ENCODE measurements at regions not wholly inside any gene's neighbourhood (a gene's known extent, or its start where the extent isn't known, plus 50 kb on each side); places are given as distances from the start of the nearest gene placed in this dataset.

DNA sequence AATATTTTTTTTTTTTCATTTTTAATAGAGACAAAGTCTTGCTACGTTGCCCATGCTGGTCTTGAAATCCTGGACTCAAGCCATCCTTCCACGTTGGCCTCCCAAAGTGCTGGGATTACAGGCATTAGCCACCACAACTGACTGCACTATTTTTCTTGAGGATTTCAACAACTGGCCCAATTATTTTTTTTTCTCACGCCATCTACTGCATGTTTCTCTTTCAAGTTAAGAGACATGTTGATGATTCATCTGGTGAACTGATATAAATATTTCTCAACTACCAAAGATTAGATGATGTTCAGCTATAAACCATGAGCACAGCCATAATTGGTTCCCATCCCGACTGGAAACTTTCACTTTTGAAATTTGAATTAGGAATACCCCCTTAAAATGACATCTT is 688.4 kb upstream of the SYT4 start:
- no peaks in the 10 kb centered on the region for H3K9me3 ChIP-seq (ENCODE audit: control insufficient read depth, low read depth, low read length)
- no peak overlapping the region for H3K27ac ChIP-seq (ENCODE audit: control insufficient read depth, insufficient read depth, low read length)
- no peaks in the 10 kb centered on the region for H3K9me1 ChIP-seq (ENCODE audit: control insufficient read depth, extremely low read depth, insufficient read depth, low read length)
- no peaks in the 10 kb centered on the region for H3K36me3 ChIP-seq (ENCODE audit: control insufficient read depth in 2 of 2, extremely low read depth in 1 of 2, insufficient read depth in 2 of 2, low read length in 2 of 2)
- H3K9ac ChIP-seq (ENCODE audit: control insufficient read depth, extremely low read depth, insufficient read depth, low read length), result no peak overlapping the region
- dilution Hi-C loops (cut with MboI; ENCODE audit: extremely low pct_ligation_motif_present, low sequenced_read_pairs), result no loop called here
- no peak overlapping the region for H3K4me2 ChIP-seq (ENCODE audit: control insufficient read depth, extremely low read depth, insufficient read depth, low read depth, low read length)
- H3K27me3 ChIP-seq (ENCODE audit: control insufficient read depth, extremely low read depth, insufficient read depth, low read length), result no peaks in the 10 kb centered on the region
- FAIRE-seq, result no peak
- DNase-seq (ENCODE audit: low read depth, low spot score), result no peak
- no peak overlapping the region for H2AFZ ChIP-seq (ENCODE audit: control insufficient read depth, low read length)
- H4K20me1 ChIP-seq (ENCODE audit: control insufficient read depth, extremely low read depth, insufficient read depth, low read length), result no peaks in the 10 kb centered on the region
- no peaks in the 10 kb centered on the region for H3K4me1 ChIP-seq (ENCODE audit: control insufficient read depth, extremely low read depth, insufficient read depth, low read length)
- no peak overlapping the region for H3K4me3 ChIP-seq (ENCODE audit: control insufficient read depth in 2 of 3, extremely low read depth in 1 of 3, insufficient read depth in 2 of 3, low read depth in 1 of 3, low read length in 3 of 3)
- H3K79me2 ChIP-seq (ENCODE audit: control insufficient read depth, insufficient read depth, low read length), result no peaks in the 10 kb centered on the region
- TF ChIP-seq, protein P1, sequence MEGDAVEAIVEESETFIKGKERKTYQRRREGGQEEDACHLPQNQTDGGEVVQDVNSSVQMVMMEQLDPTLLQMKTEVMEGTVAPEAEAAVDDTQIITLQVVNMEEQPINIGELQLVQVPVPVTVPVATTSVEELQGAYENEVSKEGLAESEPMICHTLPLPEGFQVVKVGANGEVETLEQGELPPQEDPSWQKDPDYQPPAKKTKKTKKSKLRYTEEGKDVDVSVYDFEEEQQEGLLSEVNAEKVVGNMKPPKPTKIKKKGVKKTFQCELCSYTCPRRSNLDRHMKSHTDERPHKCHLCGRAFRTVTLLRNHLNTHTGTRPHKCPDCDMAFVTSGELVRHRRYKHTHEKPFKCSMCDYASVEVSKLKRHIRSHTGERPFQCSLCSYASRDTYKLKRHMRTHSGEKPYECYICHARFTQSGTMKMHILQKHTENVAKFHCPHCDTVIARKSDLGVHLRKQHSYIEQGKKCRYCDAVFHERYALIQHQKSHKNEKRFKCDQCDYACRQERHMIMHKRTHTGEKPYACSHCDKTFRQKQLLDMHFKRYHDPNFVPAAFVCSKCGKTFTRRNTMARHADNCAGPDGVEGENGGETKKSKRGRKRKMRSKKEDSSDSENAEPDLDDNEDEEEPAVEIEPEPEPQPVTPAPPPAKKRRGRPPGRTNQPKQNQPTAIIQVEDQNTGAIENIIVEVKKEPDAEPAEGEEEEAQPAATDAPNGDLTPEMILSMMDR (optimal IDR thresholded peaks at IDR 0.05 in 1 of 3, IDR thresholded peaks at IDR 0.05 in 1 of 3, conservative IDR thresholded peaks at IDR 0.05 in 1 of 3; ENCODE audit: extremely low read depth in 1 of 3, insufficient read depth in 2 of 3, low read length in 3 of 3), result no peak
- no peak for TF ChIP-seq EZH2 (IDR thresholded peaks at IDR 0.05; ENCODE audit: low read length)

DNA sequence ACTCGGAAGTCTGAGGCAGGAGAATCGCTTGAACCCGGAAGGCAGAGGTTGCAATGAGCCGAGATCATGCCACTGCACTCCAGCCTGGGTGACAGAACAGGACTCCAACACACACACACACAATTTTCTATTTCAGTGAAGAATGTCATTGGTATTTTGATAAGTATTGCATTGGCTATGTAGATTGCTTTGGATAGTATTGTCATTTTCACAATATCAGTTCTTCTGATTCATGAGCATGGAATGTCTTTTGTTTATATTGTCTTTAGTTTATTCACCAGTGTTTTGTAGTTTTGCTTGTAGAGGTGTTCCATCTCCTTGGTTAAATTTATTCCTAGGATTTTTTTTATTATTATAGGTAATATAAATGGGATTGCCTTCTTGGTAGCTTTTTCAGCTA is 693.4 kb upstream of the SYT4 start:
- H3K27me3 ChIP-seq (ENCODE audit: control insufficient read depth, extremely low read depth, insufficient read depth, low read length), result no peaks in the 10 kb centered on the region
- TF ChIP-seq, protein P1 (optimal IDR thresholded peaks at IDR 0.05 in 1 of 3, IDR thresholded peaks at IDR 0.05 in 1 of 3, conservative IDR thresholded peaks at IDR 0.05 in 1 of 3; ENCODE audit: extremely low read depth in 1 of 3, insufficient read depth in 2 of 3, low read length in 3 of 3), result no peak
- TF ChIP-seq EZH2 (IDR thresholded peaks at IDR 0.05; ENCODE audit: low read length), result no peak
- DNase-seq (ENCODE audit: low read depth, low spot score) (no peak), FAIRE-seq (no peak)
- H3K9me1 ChIP-seq (ENCODE audit: control insufficient read depth, extremely low read depth, insufficient read depth, low read length), result no peaks in the 10 kb centered on the region
- dilution Hi-C loops (cut with MboI; ENCODE audit: extremely low pct_ligation_motif_present, low sequenced_read_pairs), result no loop called here
- no peak overlapping the region for H3K27ac ChIP-seq (ENCODE audit: control insufficient read depth, insufficient read depth, low read length)
- H2AFZ ChIP-seq (ENCODE audit: control insufficient read depth, low read length), result no peak overlapping the region
- no peaks in the 10 kb centered on the region for H3K79me2 ChIP-seq (ENCODE audit: control insufficient read depth, insufficient read depth, low read length)
- no peaks in the 10 kb centered on the region for H3K9me3 ChIP-seq (ENCODE audit: control insufficient read depth, low read depth, low read length)
- H4K20me1 ChIP-seq (ENCODE audit: control insufficient read depth, extremely low read depth, insufficient read depth, low read length), result no peaks in the 10 kb centered on the region
- no peak overlapping the region for H3K4me2 ChIP-seq (ENCODE audit: control insufficient read depth, extremely low read depth, insufficient read depth, low read depth, low read length)
- H3K4me1 ChIP-seq (ENCODE audit: control insufficient read depth, extremely low read depth, insufficient read depth, low read length), result no peaks in the 10 kb centered on the region
- H3K36me3 ChIP-seq (ENCODE audit: control insufficient read depth in 2 of 2, extremely low read depth in 1 of 2, insufficient read depth in 2 of 2, low read length in 2 of 2), result no peaks in the 10 kb centered on the region
- H3K9ac ChIP-seq (ENCODE audit: control insufficient read depth, extremely low read depth, insufficient read depth, low read length), result no peak overlapping the region
- H3K4me3 ChIP-seq (ENCODE audit: control insufficient read depth in 2 of 3, extremely low read depth in 1 of 3, insufficient read depth in 2 of 3, low read depth in 1 of 3, low read length in 3 of 3), result no peak overlapping the region

All from keratinocyte (primary cell).